GM23338 (cell line): ENCODE measurements at regions not wholly inside any gene's neighbourhood (a gene's known extent, or its start where the extent isn't known, plus 50 kb on each side); places are given as distances from the start of the nearest gene placed in this dataset.

ENCODE experiments used
- ATAC-seq: fragments of 200-7000 bp; cut with Tn5 transposase; 3 replicates; pipeline ENCODE4 v1.9.1; 2020
- DNase-seq: peaks from one replicate; pipeline ENCODE4 v3.0.0-alpha.2; 2015; ENCODE audit warnings: low spot score
- H2AFZ ChIP-seq: fragments of 200-600 bp; sonication (generic); 2 replicates; pipeline ENCODE4 v1.8.0; 2016; ENCODE audit warnings: antibody characterized with exemption, mild to moderate bottlenecking, moderate library complexity
- H3F3A ChIP-seq: fragments of 200-600 bp; sonication (generic); replicated peaks from 2 replicates; pipeline ENCODE4 v1.8.0; 2017; ENCODE audit warnings: antibody characterized with exemption, mixed run types, low read depth
- H3K27ac ChIP-seq: fragments of 200-600 bp; sonication (generic); 2 replicates; pipeline ENCODE4 v1.6.1; 2016; ENCODE audit warnings: low read depth
- H3K27me3 ChIP-seq: fragments of 200-600 bp; sonication (generic); 2 replicates; pipeline ENCODE4 v1.8.0; 2016; ENCODE audit warnings: mild to moderate bottlenecking, mixed run types, moderate library complexity; ENCODE audit not compliant: insufficient read depth
- H3K36me3 ChIP-seq: fragments of 200-600 bp; sonication (generic); 2 replicates; pipeline ENCODE4 v1.8.0; 2016; ENCODE audit warnings: mild to moderate bottlenecking; ENCODE audit not compliant: insufficient read depth
- H3K4me1 ChIP-seq: fragments of 200-600 bp; sonication (generic); 2 replicates; pipeline ENCODE4 v1.8.0; 2016; ENCODE audit warnings: mild to moderate bottlenecking, moderate library complexity; ENCODE audit not compliant: insufficient read depth
- H3K4me2 ChIP-seq: fragments of 200-600 bp; sonication (generic); 2 replicates; pipeline ENCODE4 v1.7.1; 2017; ENCODE audit warnings: mixed run types
- H3K4me3 ChIP-seq: fragments of 200-600 bp; sonication (generic); 2 replicates; pipeline ENCODE4 v1.6.1; 2016; ENCODE audit warnings: mixed run types
- H3K79me2 ChIP-seq: fragments of 200-600 bp; sonication (generic); replicated peaks from 2 replicates; pipeline ENCODE4 v1.8.0; 2017; ENCODE audit warnings: mild to moderate bottlenecking; ENCODE audit not compliant: insufficient read depth
- H3K9me2 ChIP-seq: fragments of 200-600 bp; sonication (generic); 2 replicates; pipeline ENCODE4 v1.8.0; 2017; ENCODE audit not compliant: insufficient read depth
- H4K20me1 ChIP-seq: fragments of 200-600 bp; sonication (generic); replicated peaks from 2 replicates; pipeline ENCODE4 v1.8.0; 2017; ENCODE audit warnings: mild to moderate bottlenecking; ENCODE audit not compliant: insufficient read depth
- H3K27ac Mint-ChIP-seq: 2 replicates; pipeline ENCODE4 v1.8.0; 2020; ENCODE audit warnings: inconsistent platforms, mild to moderate bottlenecking, moderate library complexity, mixed read lengths
- H3K27me3 Mint-ChIP-seq: 3 replicates; pipeline ENCODE4 v1.8.0; 2022; ENCODE audit warnings: low read depth, mild to moderate bottlenecking, moderate library complexity, mixed read lengths, inconsistent platforms; ENCODE audit not compliant: insufficient read depth, poor library complexity
- H3K36me3 Mint-ChIP-seq: 3 replicates; pipeline ENCODE4 v1.8.0; 2021; ENCODE audit warnings: low read depth, mild to moderate bottlenecking, inconsistent platforms, moderate library complexity, mixed read lengths
- H3K4me1 Mint-ChIP-seq: 3 replicates; pipeline ENCODE4 v1.8.0; 2020; ENCODE audit warnings: mild to moderate bottlenecking, inconsistent platforms, mixed read lengths
- H3K4me3 Mint-ChIP-seq: 3 replicates; pipeline ENCODE4 v1.8.0; 2021; ENCODE audit warnings: moderate library complexity, mild to moderate bottlenecking, inconsistent platforms, mixed read lengths
- H3K9me3 Mint-ChIP-seq: 3 replicates; pipeline ENCODE4 v1.8.0; 2020; ENCODE audit warnings: moderate library complexity, mild to moderate bottlenecking, inconsistent platforms, mixed read lengths
- CREB1 ChIP-seq: fragments of 250-450 bp; sonication (Bioruptor Pico); IDR thresholded peaks from 2 replicates; pipeline ENCODE4 v1.5.0; 2020; ENCODE audit warnings: low read depth, mild to moderate bottlenecking, moderate library complexity
- CTCF ChIP-seq, 2 experiments: fragments of 200-600 bp in 1 of 2; sonication (generic) in 1 of 2; conservative IDR thresholded peaks; 2 replicates each; pipeline versions ENCODE4 v1.5.1 to v1.6.1; 2016 to 2017; ENCODE audit warnings: antibody characterized with exemption in 2 of 2, low read depth in 2 of 2, mild to moderate bottlenecking in 2 of 2, moderate library complexity in 1 of 2
- ETS1 ChIP-seq: IDR thresholded peaks from 2 replicates; pipeline ENCODE4 v1.6.1; 2016; ENCODE audit warnings: antibody characterized with exemption
- EZH2 ChIP-seq: fragments of 200-600 bp; sonication (generic); IDR thresholded peaks from one replicate; pipeline ENCODE4 v1.8.0; 2017; ENCODE audit warnings: antibody characterized with exemption, mild to moderate bottlenecking, low read depth; ENCODE audit not compliant: unreplicated experiment
- EZH2phosphoT487 ChIP-seq: fragments of 200-600 bp; sonication (generic); IDR thresholded peaks from one replicate; pipeline ENCODE4 v1.8.1; 2018; ENCODE audit warnings: antibody characterized with exemption; ENCODE audit not compliant: unreplicated experiment
- NANOG ChIP-seq: IDR thresholded peaks from 2 replicates; pipeline ENCODE4 v1.6.1; 2016; ENCODE audit warnings: antibody characterized with exemption, borderline replicate concordance
- STAT1 ChIP-seq: IDR thresholded peaks from one replicate; pipeline ENCODE4 v1.6.1; 2016; ENCODE audit warnings: antibody characterized with exemption; ENCODE audit not compliant: unreplicated experiment
- ZNF114 ChIP-seq: fragments of 250-450 bp; sonication (Bioruptor Pico); IDR thresholded peaks from 2 replicates; pipeline ENCODE4 v1.5.0; 2020; ENCODE audit warnings: mild to moderate bottlenecking, moderate library complexity
- ZNF331 ChIP-seq: fragments of 250-450 bp; sonication (Bioruptor Pico); IDR thresholded peaks from 2 replicates; pipeline ENCODE4 v1.5.0; 2020; ENCODE audit warnings: low read depth, mild to moderate bottlenecking, moderate library complexity
- ZNF462 ChIP-seq: fragments of 250-450 bp; sonication (Bioruptor Pico); IDR thresholded peaks from 2 replicates; pipeline ENCODE4 v1.5.0; 2020; ENCODE audit warnings: mild to moderate bottlenecking, moderate library complexity

GRCh38 chr6:104621396-104621795 lies 238.3 kb downstream of the HACE1 start:
- Histone ChIP-seq H4K20me1 (no peaks in the 10 kb centered on the region), H3K27ac (no peak overlapping the region), H2AFZ (no peak overlapping the region), H3K9me2 (0 out of 2 replicates have a peak, but pooled peaks cover 3% of the 10 kb centered on the region), H3K4me3 (no peak overlapping the region), H3K27me3 (no peaks in the 10 kb centered on the region), H3K79me2 (no peaks in the 10 kb centered on the region), H3K36me3 (no peaks in the 10 kb centered on the region), H3F3A (no peaks in the 10 kb centered on the region), H3K4me1 (peaks cover 3% of the 10 kb centered on the region; the same call in 1 of the 2 replicates), H3K4me2 (no peak overlapping the region)
- H3K27me3 Mint-ChIP-seq, result peaks cover 4% of the 10 kb centered on the region
- no peaks in the 10 kb centered on the region for H3K36me3 Mint-ChIP-seq
- H3K9me3 Mint-ChIP-seq, result no peaks in the 10 kb centered on the region
- peaks cover 9% of the 10 kb centered on the region for H3K4me1 Mint-ChIP-seq
- DNase-seq (no peak), ATAC-seq (no peak)
- no peak for TF ChIP-seq CREB1
- no peak for TF ChIP-seq STAT1
- H3K4me3 Mint-ChIP-seq, result no peak overlapping the region
- no peak overlapping the region for H3K27ac Mint-ChIP-seq

- Mint-ChIP-seq H3K9me3 (no peaks in the 10 kb centered on the region), H3K27ac (no peak overlapping the region), H3K27me3 (no peaks in the 10 kb centered on the region), H3K4me1 (peaks cover 7% of the 10 kb centered on the region; the same call in 2 of the 3 replicates), H3K36me3 (no peaks in the 10 kb centered on the region), H3K4me3 (no peak overlapping the region)
- Histone ChIP-seq H2AFZ (no peak overlapping the region), H3K27ac (no peak overlapping the region), H3K36me3 (no peaks in the 10 kb centered on the region), H3K27me3 (no peaks in the 10 kb centered on the region), H3K4me1 (no peaks in the 10 kb centered on the region), H3K4me2 (no peak overlapping the region), H3K4me3 (no peak overlapping the region), H4K20me1 (no peaks in the 10 kb centered on the region; the same call in 1 of the 2 replicates), H3F3A (no peaks in the 10 kb centered on the region), H3K79me2 (no peaks in the 10 kb centered on the region), H3K9me2 (peaks cover 7% of the 10 kb centered on the region)
- no peak for DNase-seq
- no peak for ATAC-seq
- TF ChIP-seq NANOG (no peak), EZH2 (no peak), ZNF114 (CRISPR knock-in tag) (no peak), ETS1 (no peak), CTCF (conservative IDR thresholded peaks at IDR 0.05; ENCODE audit: low read depth in 2 of 2) (no peak), ZNF331 (CRISPR knock-in tag) (no peak), EZH2phosphoT487 (no peak), ZNF462 (no peak)
Observed at GRCh38 chr6:104617591-104617990, 242.1 kb downstream of the HACE1 start.
